Brain microvascular endothelial cell (primary cell): ENCODE measurements at regions not wholly inside any gene's neighbourhood (a gene's known extent, or its start where the extent isn't known, plus 50 kb on each side); places are given as distances from the start of the nearest gene placed in this dataset.

Experiments used
- DNase-seq: peaks from one replicate; pipeline ENCODE4 v3.0.0-alpha.2; 2020
- H3K27ac ChIP-seq: fragments of 250-450 bp; sonication (Bioruptor Pico); 2 replicates; pipeline ENCODE4 v1.5.1; 2020; ENCODE audit warnings: mild to moderate bottlenecking, moderate library complexity
- H3K27me3 ChIP-seq: fragments of 250-450 bp; sonication (Bioruptor Pico); replicated peaks from 2 replicates; pipeline ENCODE4 v1.5.1; 2020; ENCODE audit warnings: mild to moderate bottlenecking
- H3K36me3 ChIP-seq: fragments of 250-450 bp; sonication (Bioruptor Pico); replicated peaks from 2 replicates; pipeline ENCODE4 v1.5.1; 2020; ENCODE audit warnings: mild to moderate bottlenecking
- H3K4me3 ChIP-seq: 2 replicates; pipeline ENCODE4 v1.5.1; 2011; ENCODE audit warnings: low read depth, mild to moderate bottlenecking, control low read depth, low read length, moderate library complexity
- in situ Hi-C: cut with HindIII; loops from 2 replicates; pipeline ENCODE4 v1.10.0; 2017; ENCODE audit warnings: low sequenced_read_pairs, low pct_ligation_motif_present
- TF ChIP-seq, protein P1 (sequence below): IDR thresholded peaks from 2 replicates; pipeline ENCODE4 v1.5.1; 2011; ENCODE audit warnings: low read depth, mild to moderate bottlenecking, moderate library complexity, low read length, control low read depth, inconsistent platforms; ENCODE audit errors: missing control alignments

- Histone ChIP-seq H3K27me3 (no peaks in the 10 kb centered on the region), H3K27ac (no peak overlapping the region), H3K36me3 (no peaks in the 10 kb centered on the region), H3K4me3 (no peak overlapping the region)
- TF ChIP-seq, protein P1, sequence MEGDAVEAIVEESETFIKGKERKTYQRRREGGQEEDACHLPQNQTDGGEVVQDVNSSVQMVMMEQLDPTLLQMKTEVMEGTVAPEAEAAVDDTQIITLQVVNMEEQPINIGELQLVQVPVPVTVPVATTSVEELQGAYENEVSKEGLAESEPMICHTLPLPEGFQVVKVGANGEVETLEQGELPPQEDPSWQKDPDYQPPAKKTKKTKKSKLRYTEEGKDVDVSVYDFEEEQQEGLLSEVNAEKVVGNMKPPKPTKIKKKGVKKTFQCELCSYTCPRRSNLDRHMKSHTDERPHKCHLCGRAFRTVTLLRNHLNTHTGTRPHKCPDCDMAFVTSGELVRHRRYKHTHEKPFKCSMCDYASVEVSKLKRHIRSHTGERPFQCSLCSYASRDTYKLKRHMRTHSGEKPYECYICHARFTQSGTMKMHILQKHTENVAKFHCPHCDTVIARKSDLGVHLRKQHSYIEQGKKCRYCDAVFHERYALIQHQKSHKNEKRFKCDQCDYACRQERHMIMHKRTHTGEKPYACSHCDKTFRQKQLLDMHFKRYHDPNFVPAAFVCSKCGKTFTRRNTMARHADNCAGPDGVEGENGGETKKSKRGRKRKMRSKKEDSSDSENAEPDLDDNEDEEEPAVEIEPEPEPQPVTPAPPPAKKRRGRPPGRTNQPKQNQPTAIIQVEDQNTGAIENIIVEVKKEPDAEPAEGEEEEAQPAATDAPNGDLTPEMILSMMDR, result no peak
- in situ Hi-C loops, result no loop called here
- no peak for DNase-seq
These were observed 292.9 kb upstream of the ROBO1 start for GRCh38 chr3:80060664-80061063.

GRCh38 chr3:80055306-80055705 is 287.5 kb upstream of the ROBO1 start:
- Histone ChIP-seq H3K4me3 (no peak overlapping the region), H3K27ac (no peak overlapping the region), H3K27me3 (no peaks in the 10 kb centered on the region), H3K36me3 (no peaks in the 10 kb centered on the region)
- in situ Hi-C loops, result no loop called here
- no peak for DNase-seq
- TF ChIP-seq, protein P1, result no peak

GRCh38 chr3:80052271-80052670 is 284.5 kb upstream of the ROBO1 start:
- no peak overlapping the region for H3K27ac ChIP-seq
- DNase-seq, result no peak
- H3K4me3 ChIP-seq, result no peak overlapping the region
- in situ Hi-C loops, result no loop called here
- H3K36me3 ChIP-seq, result no peaks in the 10 kb centered on the region
- TF ChIP-seq, protein P1, result no peak
- H3K27me3 ChIP-seq, result no peaks in the 10 kb centered on the region

GRCh38 chr3:80051602-80051962 is 283.8 kb upstream of the ROBO1 start:
- in situ Hi-C loops, result no loop called here
- Histone ChIP-seq H3K27ac (no peak overlapping the region), H3K36me3 (no peaks in the 10 kb centered on the region), H3K4me3 (no peak overlapping the region), H3K27me3 (no peaks in the 10 kb centered on the region)
- no peak for DNase-seq
- TF ChIP-seq, protein P1, result no peak

- TF ChIP-seq, protein P1, result no peak
- Histone ChIP-seq H3K36me3 (no peaks in the 10 kb centered on the region), H3K4me3 (no peak overlapping the region), H3K27me3 (no peaks in the 10 kb centered on the region), H3K27ac (no peak overlapping the region)
- in situ Hi-C loops, result no loop called here
- DNase-seq, result no peak
These were observed 283.2 kb upstream of the ROBO1 start for GRCh38 chr3:80050826-80051601.

DNA sequence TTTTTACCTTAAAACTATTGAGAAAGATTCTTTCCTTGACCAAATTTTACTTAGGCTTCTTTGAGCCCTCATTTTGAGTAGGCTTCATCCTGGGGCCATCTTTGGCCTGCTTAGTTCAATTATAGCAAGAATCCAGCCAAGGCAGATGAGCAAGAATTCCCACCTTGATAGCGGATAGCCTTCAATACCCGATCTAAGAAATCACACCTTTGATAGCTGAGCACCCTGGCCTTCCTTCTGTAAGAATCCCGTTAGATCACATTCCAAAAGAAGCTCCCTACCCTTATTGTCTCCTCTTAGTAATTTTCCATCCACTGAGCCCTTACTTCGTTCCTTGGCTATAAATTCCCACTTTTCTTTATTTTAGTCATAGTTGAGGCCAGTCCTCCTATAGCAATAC is 275.4 kb upstream of the ROBO1 start:
- Histone ChIP-seq H3K4me3 (no peak overlapping the region), H3K36me3 (no peaks in the 10 kb centered on the region), H3K27ac (no peak overlapping the region), H3K27me3 (no peaks in the 10 kb centered on the region)
- in situ Hi-C loops, result no loop called here
- DNase-seq, result no peak
- TF ChIP-seq, protein P1, result no peak
